ENCODE measurements at regions not wholly inside any gene's neighbourhood (a gene's known extent, or its start where the extent isn't known, plus 50 kb on each side); places are given as distances from the start of the nearest gene placed in this dataset.

GRCh38 chr10:62669341-62669740 is 135.2 kb upstream of the ADO start:
- ChIA-PET CTCF (interaction anchor here (1.5 to 1.6 kb wide), 2 partner anchors 57 to 59 kb away, joined by 3 to 5 read pairs; no protein-coding TSS in a partner anchor), POLR2A (no interaction called here)
- WGBS (ENCODE audit: insufficient coverage) = 100% methylated on average over 1 of the region's 4 CpGs

DNA sequence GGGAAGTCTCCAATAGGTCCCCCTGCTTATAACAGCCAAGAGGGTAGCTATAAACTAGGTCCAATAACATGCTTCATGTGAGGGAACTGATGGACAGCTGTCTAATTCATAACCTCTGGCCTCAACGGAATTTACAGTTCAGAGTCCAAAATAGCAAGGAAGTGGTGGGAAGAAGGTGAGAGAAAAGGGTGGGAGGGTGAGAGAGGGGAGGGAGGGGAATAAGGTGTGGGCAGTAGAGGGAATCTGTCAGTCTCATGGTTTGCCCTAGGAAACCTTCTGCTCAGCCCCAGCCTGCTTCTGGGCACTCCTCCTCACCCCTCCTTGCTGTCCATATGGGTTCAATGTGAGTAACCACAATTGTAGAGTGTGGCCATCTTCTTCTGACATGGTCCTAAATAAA is 133.4 kb upstream of the ADO start:
- ChIA-PET POLR2A (no interaction called here), CTCF (interaction anchor here (1.8 kb wide), 2 partner anchors 10 kb away, joined by 4 to 5 read pairs; no protein-coding TSS in a partner anchor)
- H3K4me1 ChIP-seq (ENCODE audit: control extremely low read depth in 1 of 4, control insufficient read depth in 4 of 4, insufficient read depth in 4 of 4, low read length in 3 of 4) = no peaks in the 10 kb centered on the region
- WGBS (ENCODE audit: insufficient coverage) = 57% methylated on average over 1 of the region's 1 CpG
- no peaks in the 10 kb centered on the region for H3K27me3 ChIP-seq (replicated peaks in 2 of 5; ENCODE audit: control insufficient read depth in 4 of 5, insufficient read depth in 5 of 5, low read length in 4 of 5)
- H3K27ac ChIP-seq (ENCODE audit: insufficient read depth in 1 of 2, low read depth in 1 of 2, low read length in 2 of 2, poor library complexity in 1 of 2, severe bottlenecking in 2 of 2) = no peak overlapping the region
- no peak for DNase-seq
- no peaks in the 10 kb centered on the region for H3K36me3 ChIP-seq (ENCODE audit: control insufficient read depth in 4 of 4, insufficient read depth in 4 of 4, low read length in 3 of 4)
- no peak overlapping the region for H3K4me3 ChIP-seq (ENCODE audit: control insufficient read depth in 1 of 7, extremely low read depth in 1 of 7, insufficient read depth in 4 of 7, low read depth in 2 of 7, low read length in 6 of 7)
- no peaks in the 10 kb centered on the region for H3K9me3 ChIP-seq (ENCODE audit: control extremely low read depth in 1 of 5, control insufficient read depth in 4 of 5, insufficient read depth in 2 of 5, low read depth in 1 of 5, low read length in 4 of 5)

More at GRCh38 chr10:62669341-62669740, 135.2 kb upstream of the ADO start:
- peak in 1 of 3 donors; percentile 38 for DNase-seq
- no peaks in the 10 kb centered on the region for H3K36me3 ChIP-seq (ENCODE audit: control insufficient read depth in 4 of 4, insufficient read depth in 4 of 4, low read length in 3 of 4)
- no peak overlapping the region for H3K27ac ChIP-seq (ENCODE audit: insufficient read depth in 1 of 2, low read depth in 1 of 2, low read length in 2 of 2, poor library complexity in 1 of 2, severe bottlenecking in 2 of 2)
- no peaks in the 10 kb centered on the region for H3K4me1 ChIP-seq (ENCODE audit: control extremely low read depth in 1 of 4, control insufficient read depth in 4 of 4, insufficient read depth in 4 of 4, low read length in 3 of 4)
- H3K4me3 ChIP-seq (ENCODE audit: control insufficient read depth in 1 of 7, extremely low read depth in 1 of 7, insufficient read depth in 4 of 7, low read depth in 2 of 7, low read length in 6 of 7) = no peak overlapping the region
- H3K27me3 ChIP-seq (replicated peaks in 2 of 5; ENCODE audit: control insufficient read depth in 4 of 5, insufficient read depth in 5 of 5, low read length in 4 of 5) = no peaks in the 10 kb centered on the region
- H3K9me3 ChIP-seq (ENCODE audit: control extremely low read depth in 1 of 5, control insufficient read depth in 4 of 5, insufficient read depth in 2 of 5, low read depth in 1 of 5, low read length in 4 of 5) = no peaks in the 10 kb centered on the region

DNA sequence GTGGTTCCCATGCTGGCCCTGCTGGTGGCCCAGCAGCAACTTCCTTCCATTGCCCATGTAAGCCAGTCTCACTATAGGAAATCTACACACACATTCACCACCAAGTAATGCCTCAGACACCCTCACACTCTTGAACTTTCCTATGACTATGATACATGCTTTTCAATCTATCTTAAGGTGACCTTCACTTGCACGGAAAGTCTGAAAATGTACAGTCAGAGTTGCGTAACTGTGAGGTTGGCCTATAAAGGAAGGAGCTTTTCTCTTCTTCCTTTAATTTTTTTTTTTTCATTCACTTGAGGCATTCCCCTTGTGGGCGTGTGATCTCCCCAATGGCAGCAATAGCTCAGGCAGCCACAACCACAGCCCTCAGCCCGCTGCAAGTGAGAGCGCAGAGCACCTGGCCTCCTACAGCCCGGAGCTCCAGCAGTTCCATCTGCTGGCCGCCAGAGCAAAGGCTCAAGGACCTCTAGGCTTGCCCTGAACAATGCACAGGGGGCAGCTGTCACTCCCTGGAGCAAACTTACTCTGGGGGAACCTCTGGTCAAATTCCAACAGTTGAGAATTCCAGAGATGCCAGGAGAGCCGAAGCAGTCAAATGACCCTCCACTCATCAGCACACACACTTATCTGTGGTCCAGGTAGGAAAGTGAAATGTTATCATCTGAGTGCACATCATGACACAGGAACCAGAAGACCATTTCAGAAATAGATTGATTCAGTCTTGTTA is 123.1 kb upstream of the ADO start:
- peak; percentile 59 to 84 (median 78) for DNase-seq
- POLR2A ChIA-PET = interaction anchor here (0.7 kb wide), 1 partner anchor 140 kb away, joined by 3 read pairs; no protein-coding TSS in a partner anchor

GRCh38 chr10:62684911-62685310 is 119.6 kb upstream of the ADO start:
- peaks cover 0 to 14% (median 3%) of the 10 kb centered on the region in 5 experiments for H3K9me3 ChIP-seq (ENCODE audit: control extremely low read depth in 1 of 5, control insufficient read depth in 4 of 5, insufficient read depth in 2 of 5, low read depth in 1 of 5, low read length in 4 of 5)
- 91% methylated on average over 3 of the region's 5 CpGs for WGBS (ENCODE audit: insufficient coverage)
- ChIA-PET CTCF (no interaction called here), POLR2A (no interaction called here)
- no peak overlapping the region for H3K27ac ChIP-seq (ENCODE audit: insufficient read depth in 1 of 2, low read depth in 1 of 2, low read length in 2 of 2, poor library complexity in 1 of 2, severe bottlenecking in 2 of 2)
- no peak for DNase-seq
- no peak overlapping the region for H3K4me3 ChIP-seq (ENCODE audit: control insufficient read depth in 1 of 7, extremely low read depth in 1 of 7, insufficient read depth in 4 of 7, low read depth in 2 of 7, low read length in 6 of 7)
- H3K36me3 ChIP-seq (ENCODE audit: control insufficient read depth in 4 of 4, insufficient read depth in 4 of 4, low read length in 3 of 4) = no peaks in the 10 kb centered on the region
- H3K4me1 ChIP-seq (ENCODE audit: control extremely low read depth in 1 of 4, control insufficient read depth in 4 of 4, insufficient read depth in 4 of 4, low read length in 3 of 4) = peaks cover 0 to 11% (median 2%) of the 10 kb centered on the region in 4 experiments
- H3K27me3 ChIP-seq (replicated peaks in 2 of 5; ENCODE audit: control insufficient read depth in 4 of 5, insufficient read depth in 5 of 5, low read length in 4 of 5) = no peaks in the 10 kb centered on the region

More for the DNA sequence above, 123.1 kb upstream of the ADO start:
- WGBS (ENCODE audit: insufficient coverage) = 42% methylated on average over 5 of the region's 8 CpGs
- Histone ChIP-seq H3K4me3 (ENCODE audit: control insufficient read depth in 1 of 7, extremely low read depth in 1 of 7, insufficient read depth in 4 of 7, low read depth in 2 of 7, low read length in 6 of 7) (no peak overlapping the region), H3K27ac (ENCODE audit: insufficient read depth in 1 of 2, low read depth in 1 of 2, low read length in 2 of 2, poor library complexity in 1 of 2, severe bottlenecking in 2 of 2) (no peak overlapping the region), H3K9me3 (ENCODE audit: control extremely low read depth in 1 of 5, control insufficient read depth in 4 of 5, insufficient read depth in 2 of 5, low read depth in 1 of 5, low read length in 4 of 5) (peaks cover 0 to 7% (median 0%) of the 10 kb centered on the region in 5 experiments), H3K4me1 (ENCODE audit: control extremely low read depth in 1 of 4, control insufficient read depth in 4 of 4, insufficient read depth in 4 of 4, low read length in 3 of 4) (peaks cover 0 to 8% (median 2%) of the 10 kb centered on the region in 4 experiments), H3K36me3 (ENCODE audit: control insufficient read depth in 4 of 4, insufficient read depth in 4 of 4, low read length in 3 of 4) (no peaks in the 10 kb centered on the region), H3K27me3 (replicated peaks in 2 of 5; ENCODE audit: control insufficient read depth in 4 of 5, insufficient read depth in 5 of 5, low read length in 4 of 5) (no peaks in the 10 kb centered on the region)
- CTCF ChIA-PET = interaction anchor here (0.7 to 1.3 kb wide), 4 partner anchors 11 to 89 kb away, joined by 3 to 5 read pairs (median 3); no protein-coding TSS in a partner anchor

- POLR2A ChIA-PET = no interaction called here
- Histone ChIP-seq H3K4me3 (ENCODE audit: control insufficient read depth in 1 of 7, extremely low read depth in 1 of 7, insufficient read depth in 4 of 7, low read depth in 2 of 7, low read length in 6 of 7) (no peak overlapping the region), H3K27ac (ENCODE audit: insufficient read depth in 1 of 2, low read depth in 1 of 2, low read length in 2 of 2, poor library complexity in 1 of 2, severe bottlenecking in 2 of 2) (no peak overlapping the region), H3K27me3 (replicated peaks in 2 of 5; ENCODE audit: control insufficient read depth in 4 of 5, insufficient read depth in 5 of 5, low read length in 4 of 5) (no peaks in the 10 kb centered on the region), H3K9me3 (ENCODE audit: control extremely low read depth in 1 of 5, control insufficient read depth in 4 of 5, insufficient read depth in 2 of 5, low read depth in 1 of 5, low read length in 4 of 5) (peaks cover 0 to 14% (median 3%) of the 10 kb centered on the region in 5 experiments), H3K4me1 (ENCODE audit: control extremely low read depth in 1 of 4, control insufficient read depth in 4 of 4, insufficient read depth in 4 of 4, low read length in 3 of 4) (peaks cover 0 to 12% (median 2%) of the 10 kb centered on the region in 4 experiments), H3K36me3 (ENCODE audit: control insufficient read depth in 4 of 4, insufficient read depth in 4 of 4, low read length in 3 of 4) (no peaks in the 10 kb centered on the region)
- CTCF ChIA-PET = no interaction called here
- DNase-seq = no peak
These were observed 117.2 kb upstream of the ADO start for GRCh38 chr10:62687230-62687748.

DNA sequence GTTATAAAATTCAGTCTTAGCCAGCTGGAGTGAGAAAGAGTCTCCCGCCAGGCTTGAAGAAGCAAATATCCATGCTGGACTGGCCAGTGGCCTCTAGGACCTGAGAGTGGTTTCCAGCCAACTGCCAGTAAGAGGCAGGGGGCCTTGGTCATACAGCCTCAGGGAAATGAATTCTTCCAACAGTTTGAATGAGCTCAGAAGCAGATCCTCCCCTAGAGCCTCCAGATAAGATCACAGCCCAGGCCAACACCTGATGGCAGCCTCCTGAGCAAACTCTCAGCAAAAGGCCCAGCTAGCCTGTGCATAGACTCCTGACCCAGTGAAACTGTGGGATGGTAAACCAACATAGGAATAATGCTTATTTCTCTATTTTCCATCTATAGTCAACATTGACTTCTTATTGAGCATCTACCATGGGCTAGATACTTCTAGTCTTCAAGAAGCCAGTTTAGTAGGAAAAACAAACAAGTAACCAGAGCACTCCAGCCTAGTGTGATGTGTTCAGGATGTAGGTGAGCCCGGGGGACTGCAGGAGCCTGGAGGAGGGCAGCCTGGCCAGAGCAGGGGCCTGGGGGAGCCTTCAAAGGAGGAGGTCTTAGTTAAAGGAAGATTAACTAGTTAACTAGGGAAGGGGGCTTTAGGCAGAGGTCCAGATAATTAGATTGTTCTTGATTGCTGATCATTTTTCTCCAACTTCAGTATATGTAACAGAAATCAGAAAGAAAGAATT is 115.4 kb upstream of the ADO start:
- Histone ChIP-seq H3K27ac (ENCODE audit: insufficient read depth in 1 of 2, low read depth in 1 of 2, low read length in 2 of 2, poor library complexity in 1 of 2, severe bottlenecking in 2 of 2) (no peak overlapping the region), H3K4me3 (ENCODE audit: control insufficient read depth in 1 of 7, extremely low read depth in 1 of 7, insufficient read depth in 4 of 7, low read depth in 2 of 7, low read length in 6 of 7) (no peak overlapping the region), H3K9me3 (ENCODE audit: control extremely low read depth in 1 of 5, control insufficient read depth in 4 of 5, insufficient read depth in 2 of 5, low read depth in 1 of 5, low read length in 4 of 5) (peaks cover 0 to 14% (median 3%) of the 10 kb centered on the region in 5 experiments), H3K27me3 (replicated peaks in 2 of 5; ENCODE audit: control insufficient read depth in 4 of 5, insufficient read depth in 5 of 5, low read length in 4 of 5) (no peaks in the 10 kb centered on the region), H3K36me3 (ENCODE audit: control insufficient read depth in 4 of 4, insufficient read depth in 4 of 4, low read length in 3 of 4) (no peaks in the 10 kb centered on the region), H3K4me1 (ENCODE audit: control extremely low read depth in 1 of 4, control insufficient read depth in 4 of 4, insufficient read depth in 4 of 4, low read length in 3 of 4) (peaks cover 0 to 12% (median 2%) of the 10 kb centered on the region in 4 experiments)
- ChIA-PET POLR2A (no interaction called here), CTCF (no interaction called here)
- WGBS (ENCODE audit: insufficient coverage) = 83% methylated on average over 2 of the region's 2 CpGs
- no peak for DNase-seq

- H3K9me3 ChIP-seq (ENCODE audit: control extremely low read depth in 1 of 5, control insufficient read depth in 4 of 5, insufficient read depth in 2 of 5, low read depth in 1 of 5, low read length in 4 of 5) = peaks cover 0 to 14% (median 3%) of the 10 kb centered on the region in 5 experiments
- DNase-seq = peak in 2 of 3 donors; percentile 53 to 60
- H3K27me3 ChIP-seq (replicated peaks in 2 of 5; ENCODE audit: control insufficient read depth in 4 of 5, insufficient read depth in 5 of 5, low read length in 4 of 5) = no peaks in the 10 kb centered on the region
- H3K36me3 ChIP-seq (ENCODE audit: control insufficient read depth in 4 of 4, insufficient read depth in 4 of 4, low read length in 3 of 4) = no peaks in the 10 kb centered on the region
- H3K4me3 ChIP-seq (ENCODE audit: control insufficient read depth in 1 of 7, extremely low read depth in 1 of 7, insufficient read depth in 4 of 7, low read depth in 2 of 7, low read length in 6 of 7) = no peak overlapping the region
- 100% methylated on average over 1 of the region's 5 CpGs for WGBS (ENCODE audit: insufficient coverage)
- POLR2A ChIA-PET = no interaction called here
- CTCF ChIA-PET = no interaction called here
- peaks cover 0 to 12% (median 2%) of the 10 kb centered on the region in 4 experiments for H3K4me1 ChIP-seq (ENCODE audit: control extremely low read depth in 1 of 4, control insufficient read depth in 4 of 4, insufficient read depth in 4 of 4, low read length in 3 of 4)
- H3K27ac ChIP-seq (ENCODE audit: insufficient read depth in 1 of 2, low read depth in 1 of 2, low read length in 2 of 2, poor library complexity in 1 of 2, severe bottlenecking in 2 of 2) = no peak overlapping the region
These were observed 114.8 kb upstream of the ADO start for GRCh38 chr10:62689712-62690111.

Data from common myeloid progenitor, CD34-positive (primary cell).